H9 (cell line): ENCODE measurements at regions not wholly inside any gene's neighbourhood (a gene's known extent, or its start where the extent isn't known, plus 50 kb on each side); places are given as distances from the start of the nearest gene placed in this dataset.

Source experiments
- DNase-seq: peaks from one replicate; pipeline ENCODE4 v3.0.0-alpha.2; 2017
- H2AFZ ChIP-seq: one replicate; pipeline ENCODE4 v1.6.1; 2013; ENCODE audit warnings: mild to moderate bottlenecking, low read length, control low read depth, moderate library complexity
- H2AK5ac ChIP-seq: 2 replicates; pipeline ENCODE4 v1.6.1; 2013; ENCODE audit warnings: low read length, control low read depth, mixed read lengths; ENCODE audit not compliant: insufficient read length
- H2BK120ac ChIP-seq: one replicate; pipeline ENCODE4 v1.6.1; 2013; ENCODE audit warnings: low read depth, mild to moderate bottlenecking, low read length, control low read depth, inconsistent platforms; ENCODE audit not compliant: poor library complexity, severe bottlenecking
- H2BK12ac ChIP-seq: 2 replicates; pipeline ENCODE4 v1.6.1; 2013; ENCODE audit warnings: low read length, control low read depth, mixed read lengths, low read depth; ENCODE audit not compliant: insufficient read length
- H2BK15ac ChIP-seq: 2 replicates; pipeline ENCODE4 v1.6.1; 2013; ENCODE audit warnings: low read depth, low read length, control low read depth
- H2BK20ac ChIP-seq: one replicate; pipeline ENCODE4 v1.6.1; 2013; ENCODE audit warnings: low read depth, mild to moderate bottlenecking, low read length, control low read depth, inconsistent platforms; ENCODE audit not compliant: poor library complexity, severe bottlenecking
- H2BK5ac ChIP-seq: 2 replicates; pipeline ENCODE4 v1.6.1; 2013; ENCODE audit warnings: low read length, control low read depth, mixed read lengths; ENCODE audit not compliant: insufficient read length
- H3K14ac ChIP-seq: 2 replicates; pipeline ENCODE4 v1.6.1; 2013; ENCODE audit warnings: low read length, control low read depth; ENCODE audit not compliant: insufficient read depth
- H3K18ac ChIP-seq: 2 replicates; pipeline ENCODE4 v1.6.1; 2013; ENCODE audit warnings: low read depth, mild to moderate bottlenecking, mixed read lengths, low read length, control low read depth; ENCODE audit not compliant: insufficient read length
- H3K23ac ChIP-seq: 2 replicates; pipeline ENCODE4 v1.6.1; 2013; ENCODE audit warnings: low read length, control low read depth, mixed read lengths, low read depth; ENCODE audit not compliant: insufficient read length
- H3K23me2 ChIP-seq: 2 replicates; pipeline ENCODE4 v1.6.1; 2013; ENCODE audit warnings: low read depth, mild to moderate bottlenecking, mixed read lengths, low read length, control low read depth; ENCODE audit not compliant: insufficient read length, poor library complexity, severe bottlenecking
- H3K27ac ChIP-seq: 2 replicates; pipeline ENCODE4 v1.5.1; 2013; ENCODE audit warnings: low read length, control low read depth, mixed read lengths, low read depth; ENCODE audit not compliant: insufficient read length
- H3K27me3 ChIP-seq: 2 replicates; pipeline ENCODE4 v1.6.1; 2013; ENCODE audit warnings: low read length, control low read depth, inconsistent platforms; ENCODE audit not compliant: insufficient read depth
- H3K4ac ChIP-seq: 2 replicates; pipeline ENCODE4 v1.6.1; 2013; ENCODE audit warnings: low read depth, mild to moderate bottlenecking, control low read depth, inconsistent platforms, low read length, moderate library complexity
- H3K4me1 ChIP-seq: 2 replicates; pipeline ENCODE4 v1.6.1; 2013; ENCODE audit warnings: low read length, control low read depth, inconsistent platforms; ENCODE audit not compliant: insufficient read depth
- H3K4me2 ChIP-seq: 2 replicates; pipeline ENCODE4 v1.6.1; 2013; ENCODE audit warnings: low read length, control low read depth, mixed read lengths; ENCODE audit not compliant: insufficient read length, insufficient read depth
- H3K56ac ChIP-seq: 2 replicates; pipeline ENCODE4 v1.6.1; 2013; ENCODE audit warnings: low read depth, mild to moderate bottlenecking, mixed read lengths, low read length, control low read depth; ENCODE audit not compliant: insufficient read length
- H3K79me1 ChIP-seq: 2 replicates; pipeline ENCODE4 v1.6.1; 2013; ENCODE audit warnings: low read depth, mild to moderate bottlenecking, moderate library complexity, low read length, control low read depth, inconsistent platforms; ENCODE audit not compliant: insufficient read depth, poor library complexity, severe bottlenecking
- H3K79me2 ChIP-seq: 2 replicates; pipeline ENCODE4 v1.6.1; 2013; ENCODE audit warnings: low read length, control low read depth, inconsistent platforms; ENCODE audit not compliant: insufficient read depth
- H3K9ac ChIP-seq: 2 replicates; pipeline ENCODE4 v1.6.1; 2013; ENCODE audit warnings: low read length, control low read depth, mixed read lengths; ENCODE audit not compliant: insufficient read length; ENCODE audit errors: extremely low read depth
- H3K9me3 ChIP-seq: one replicate; pipeline ENCODE4 v1.6.1; 2013; ENCODE audit warnings: low read depth, low read length, inconsistent platforms; ENCODE audit not compliant: control insufficient read depth
- H3T11ph ChIP-seq: one replicate; pipeline ENCODE4 v1.6.1; 2013; ENCODE audit warnings: mild to moderate bottlenecking, low read length, control low read depth, inconsistent platforms
- H4K20me1 ChIP-seq: one replicate; pipeline ENCODE4 v1.6.1; 2013; ENCODE audit not compliant: control insufficient read depth, insufficient read length, insufficient read depth
- H4K5ac ChIP-seq: 2 replicates; pipeline ENCODE4 v1.6.1; 2013; ENCODE audit warnings: low read depth, mild to moderate bottlenecking, mixed read lengths, low read length, control low read depth; ENCODE audit not compliant: insufficient read length
- H4K8ac ChIP-seq: replicated peaks from 2 replicates; pipeline ENCODE4 v1.6.1; 2013; ENCODE audit warnings: low read length, control low read depth, mixed read lengths, low read depth; ENCODE audit not compliant: insufficient read length
- H4K91ac ChIP-seq: 2 replicates; pipeline ENCODE4 v1.6.1; 2013; ENCODE audit warnings: low read depth, mild to moderate bottlenecking, moderate library complexity, mixed read lengths, low read length, control low read depth; ENCODE audit not compliant: insufficient read length
- H3K27ac Mint-ChIP-seq, 3 experiments: 2 replicates in 2 of 3; 3 replicates in 1 of 3; pipeline ENCODE4 v1.8.0; 2020 to 2021; ENCODE audit warnings: mixed read lengths in 3 of 3, mild to moderate bottlenecking in 1 of 3, moderate library complexity in 1 of 3
- H3K27me3 Mint-ChIP-seq: 2 replicates; pipeline ENCODE4 v1.8.0; 2021; ENCODE audit warnings: low read depth, mild to moderate bottlenecking, moderate library complexity, mixed read lengths
- H3K36me3 Mint-ChIP-seq, 3 experiments: 2 replicates in 2 of 3; 3 replicates in 1 of 3; pipeline ENCODE4 v1.8.0; 2020 to 2021; ENCODE audit warnings: low read depth in 3 of 3, mixed read lengths in 3 of 3; ENCODE audit not compliant: insufficient read depth in 1 of 3
- H3K4me1 Mint-ChIP-seq, 2 experiments: 2 replicates each; pipeline ENCODE4 v1.8.0; 2020; ENCODE audit warnings: mixed read lengths in 2 of 2
- H3K4me3 Mint-ChIP-seq, 2 experiments: 2 replicates in 1 of 2; 3 replicates in 1 of 2; pipeline ENCODE4 v1.8.0; 2020 to 2021; ENCODE audit warnings: mild to moderate bottlenecking in 2 of 2, mixed read lengths in 2 of 2, moderate library complexity in 1 of 2
- H3K9me3 Mint-ChIP-seq, 2 experiments: 2 replicates in 1 of 2; 3 replicates in 1 of 2; pipeline ENCODE4 v1.8.0; 2020; ENCODE audit warnings: mild to moderate bottlenecking in 2 of 2, mixed read lengths in 2 of 2, moderate library complexity in 1 of 2
- WGBS: extraction: QIAGEN DNeasy Blood & Tissue Kit; methylation state at CpG from one replicate; pipeline ENCODE4 v1.1.7; 2013; ENCODE audit warnings: missing lambda C conversion rate, low lambda C conversion rate, mixed read lengths; ENCODE audit not compliant: insufficient read length; ENCODE audit errors: extremely low coverage; 5-methylcytosine and 5-hydroxymethylcytosine counted together
- TF ChIP-seq, protein P1 (sequence below): fragments of 200-600 bp; sonication (generic); conservative IDR thresholded peaks from 3 replicates; pipeline ENCODE4 v1.8.0; 2021; ENCODE audit warnings: antibody characterized with exemption, mild to moderate bottlenecking

DNA sequence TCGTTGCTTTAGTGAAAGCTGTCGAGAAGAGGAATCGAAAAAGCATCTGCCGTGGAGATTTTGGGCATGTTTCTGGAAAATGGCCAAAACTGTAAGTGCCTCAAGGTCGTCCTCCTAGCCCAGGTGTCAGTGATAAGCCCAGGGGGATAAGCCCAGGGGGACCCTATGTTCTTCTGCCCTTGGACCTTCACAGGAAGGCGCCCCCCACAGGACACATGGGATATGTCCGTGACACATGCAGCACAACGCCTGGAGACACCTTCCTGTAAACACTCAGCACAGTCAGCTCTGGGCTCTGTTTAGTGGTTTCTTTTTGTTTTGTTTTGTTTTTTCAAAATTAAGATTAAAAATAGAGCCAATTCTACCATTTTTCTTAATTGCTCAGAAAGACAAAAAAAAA, 272.7 kb downstream of the KLF6 start:
- peak overlapping the region in 1 of 3 experiments; percentile 31; a peak in 1 of 7 replicates for H3K27ac Mint-ChIP-seq

More for the DNA sequence above, 272.7 kb downstream of the KLF6 start:
- Histone ChIP-seq H2AFZ (no peak overlapping the region), H3K4me1 (no peaks in the 10 kb centered on the region), H3K18ac (no peak overlapping the region), H3K27me3 (no peaks in the 10 kb centered on the region), H2BK20ac (no peak overlapping the region), H3K27ac (no peak overlapping the region), H2BK120ac (no peak overlapping the region), H3K56ac (no peak overlapping the region), H3K23ac (no peak overlapping the region), H4K91ac (no peak overlapping the region), H2AK5ac (no peak overlapping the region), H3K4me2 (no peak overlapping the region), H3K14ac (no peak overlapping the region), H4K5ac (no peak overlapping the region), H3K23me2 (no peaks in the 10 kb centered on the region), H3K9ac (no peak overlapping the region), H3K79me2 (no peaks in the 10 kb centered on the region), H2BK15ac (no peak overlapping the region), H3T11ph (no peak overlapping the region), H3K4ac (no peak overlapping the region), H4K8ac (no peak overlapping the region), H3K9me3 (no peaks in the 10 kb centered on the region), H3K79me1 (no peaks in the 10 kb centered on the region), H4K20me1 (no peaks in the 10 kb centered on the region), H2BK12ac (no peak overlapping the region), H2BK5ac (no peak overlapping the region)
- no CpG with 5 or more reads among the region's 8 CpGs for WGBS
- no peak for DNase-seq
- TF ChIP-seq, protein P1, sequence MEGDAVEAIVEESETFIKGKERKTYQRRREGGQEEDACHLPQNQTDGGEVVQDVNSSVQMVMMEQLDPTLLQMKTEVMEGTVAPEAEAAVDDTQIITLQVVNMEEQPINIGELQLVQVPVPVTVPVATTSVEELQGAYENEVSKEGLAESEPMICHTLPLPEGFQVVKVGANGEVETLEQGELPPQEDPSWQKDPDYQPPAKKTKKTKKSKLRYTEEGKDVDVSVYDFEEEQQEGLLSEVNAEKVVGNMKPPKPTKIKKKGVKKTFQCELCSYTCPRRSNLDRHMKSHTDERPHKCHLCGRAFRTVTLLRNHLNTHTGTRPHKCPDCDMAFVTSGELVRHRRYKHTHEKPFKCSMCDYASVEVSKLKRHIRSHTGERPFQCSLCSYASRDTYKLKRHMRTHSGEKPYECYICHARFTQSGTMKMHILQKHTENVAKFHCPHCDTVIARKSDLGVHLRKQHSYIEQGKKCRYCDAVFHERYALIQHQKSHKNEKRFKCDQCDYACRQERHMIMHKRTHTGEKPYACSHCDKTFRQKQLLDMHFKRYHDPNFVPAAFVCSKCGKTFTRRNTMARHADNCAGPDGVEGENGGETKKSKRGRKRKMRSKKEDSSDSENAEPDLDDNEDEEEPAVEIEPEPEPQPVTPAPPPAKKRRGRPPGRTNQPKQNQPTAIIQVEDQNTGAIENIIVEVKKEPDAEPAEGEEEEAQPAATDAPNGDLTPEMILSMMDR, result peak; percentile 56
- peaks cover 0 to 5% of the 10 kb centered on the region in 2 experiments; a peak in 3 of 4 replicates for H3K4me1 Mint-ChIP-seq
- peaks cover 4 to 5% of the 10 kb centered on the region in 2 experiments; a peak in 3 of 5 replicates for H3K9me3 Mint-ChIP-seq
- H3K27me3 Mint-ChIP-seq, result no peaks in the 10 kb centered on the region; the same call in none of the 2 replicates
- H3K4me3 Mint-ChIP-seq, result no peak overlapping the region
- no peaks in the 10 kb centered on the region; a peak in 1 of 7 replicates for H3K36me3 Mint-ChIP-seq
